GM21723 (cell line): ENCODE measurements at regions not wholly inside any gene's neighbourhood (a gene's known extent, or its start where the extent isn't known, plus 50 kb on each side); places are given as distances from the start of the nearest gene placed in this dataset.
"Not testable (repeated sequence)": the region's sequence is repeated elsewhere in the genome, so short reads cannot be mapped to it uniquely, and the experiment has no call there.

Experiments used
- ATAC-seq: cut with Tn5 transposase; IDR thresholded peaks from one replicate; pipeline ENCODE4 v1.9.1; 2021; ENCODE audit warnings: mild to moderate bottlenecking, moderate library complexity; ENCODE audit not compliant: unreplicated experiment

- ATAC-seq = no peak
Observed at GRCh38 chr2:209141818-209142217, 282.0 kb upstream of the MAP2 start.

GRCh38 chr2:209145220-209145691 lies 278.6 kb upstream of the MAP2 start:
- not testable (repeated sequence) for ATAC-seq

- ATAC-seq = peak; percentile 45
Observed at GRCh38 chr2:209145941-209146681, 277.7 kb upstream of the MAP2 start.

- peak; percentile 58 for ATAC-seq
Observed at GRCh38 chr2:209146682-209147320, 277.0 kb upstream of the MAP2 start.

GRCh38 chr2:209147981-209148380 lies 275.9 kb upstream of the MAP2 start:
- ATAC-seq = no peak

- no peak for ATAC-seq
Observed at GRCh38 chr2:209160800-209161588, 262.9 kb upstream of the MAP2 start.

GRCh38 chr2:209162129-209162528 lies 261.7 kb upstream of the MAP2 start:
- ATAC-seq = no peak

GRCh38 chr2:209181984-209182383 lies 241.9 kb upstream of the MAP2 start:
- ATAC-seq = no peak

GRCh38 chr2:209186886-209187285 lies 237.0 kb upstream of the MAP2 start:
- ATAC-seq = not testable (repeated sequence)

GRCh38 chr2:209189893-209190292 lies 234.0 kb upstream of the MAP2 start:
- no peak for ATAC-seq

- ATAC-seq = no peak
Observed at GRCh38 chr2:209191139-209191538, 232.7 kb upstream of the MAP2 start.

GRCh38 chr2:209194717-209195116 lies 229.1 kb upstream of the MAP2 start:
- no peak for ATAC-seq

GRCh38 chr2:209208211-209208610 lies 215.6 kb upstream of the MAP2 start:
- ATAC-seq = peak; percentile 72

- no peak for ATAC-seq
Observed at GRCh38 chr2:209209943-209210342, 213.9 kb upstream of the MAP2 start.

- no peak for ATAC-seq
Observed at GRCh38 chr2:209230560-209230959, 193.3 kb upstream of the MAP2 start.

GRCh38 chr2:209236377-209236776 lies 187.5 kb upstream of the MAP2 start:
- ATAC-seq = no peak

GRCh38 chr2:209238765-209239584 lies 184.9 kb upstream of the MAP2 start:
- ATAC-seq = no peak

GRCh38 chr2:209239585-209239938 lies 184.3 kb upstream of the MAP2 start:
- no peak for ATAC-seq

- ATAC-seq = no peak
Observed at GRCh38 chr2:209240204-209240603, 183.6 kb upstream of the MAP2 start.

- no peak for ATAC-seq
Observed at GRCh38 chr2:209253544-209253943, 170.3 kb upstream of the MAP2 start.

GRCh38 chr2:209259767-209260166 lies 164.1 kb upstream of the MAP2 start:
- ATAC-seq = no peak
